Gastrocnemius medialis (tissue), 4 donors: ENCODE measurements at regions not wholly inside any gene's neighbourhood (a gene's known extent, or its start where the extent isn't known, plus 50 kb on each side); places are given as distances from the start of the nearest gene placed in this dataset.

ENCODE experiments used
- POLR2A ChIP-seq, 2 donors: fragments of 450-650 bp; IDR thresholded peaks; one replicate each; pipeline ENCODE4 v1.6.1; 2017; ENCODE audit warnings: antibody characterized with exemption in 2 of 2, mild to moderate bottlenecking in 2 of 2, moderate library complexity in 2 of 2
- TF ChIP-seq, protein P1 (sequence below), 5 experiments: fragments of 450-650 bp in 3 of 5; fragments of 200-600 bp in 2 of 5; sonication (generic) in 2 of 5; IDR thresholded peaks in 4 of 5; conservative IDR thresholded peaks in 1 of 5; 1 replicate in 4 of 5; 2 replicates in 1 of 5; pipeline ENCODE4 v1.5.1; 2016 to 2019; ENCODE audit warnings: antibody characterized with exemption in 5 of 5, mild to moderate bottlenecking in 3 of 5, moderate library complexity in 3 of 5

DNA sequence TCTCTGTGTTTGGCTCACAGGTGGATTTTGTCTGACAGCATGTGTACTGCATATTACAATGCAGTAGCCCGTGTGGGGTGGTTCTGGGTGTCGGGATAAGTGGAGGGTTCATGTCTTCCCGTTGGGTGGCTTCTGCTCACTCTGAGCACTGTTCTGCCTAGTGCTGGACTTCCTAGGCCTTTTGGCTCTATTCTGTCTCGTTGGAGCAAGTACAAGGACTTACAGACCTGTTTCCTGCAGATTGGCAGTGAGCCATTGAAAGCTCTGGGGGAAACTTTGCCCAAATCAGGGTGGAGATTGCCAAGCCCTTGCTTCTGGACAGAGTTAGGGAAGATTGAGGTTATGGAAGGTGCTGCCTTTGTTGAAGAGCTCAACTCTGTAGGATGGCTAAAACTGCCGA is 91.1 kb upstream of the SLC4A4 start:
- TF ChIP-seq POLR2A (IDR thresholded peaks at IDR 0.05), result no peak
- TF ChIP-seq, protein P1, sequence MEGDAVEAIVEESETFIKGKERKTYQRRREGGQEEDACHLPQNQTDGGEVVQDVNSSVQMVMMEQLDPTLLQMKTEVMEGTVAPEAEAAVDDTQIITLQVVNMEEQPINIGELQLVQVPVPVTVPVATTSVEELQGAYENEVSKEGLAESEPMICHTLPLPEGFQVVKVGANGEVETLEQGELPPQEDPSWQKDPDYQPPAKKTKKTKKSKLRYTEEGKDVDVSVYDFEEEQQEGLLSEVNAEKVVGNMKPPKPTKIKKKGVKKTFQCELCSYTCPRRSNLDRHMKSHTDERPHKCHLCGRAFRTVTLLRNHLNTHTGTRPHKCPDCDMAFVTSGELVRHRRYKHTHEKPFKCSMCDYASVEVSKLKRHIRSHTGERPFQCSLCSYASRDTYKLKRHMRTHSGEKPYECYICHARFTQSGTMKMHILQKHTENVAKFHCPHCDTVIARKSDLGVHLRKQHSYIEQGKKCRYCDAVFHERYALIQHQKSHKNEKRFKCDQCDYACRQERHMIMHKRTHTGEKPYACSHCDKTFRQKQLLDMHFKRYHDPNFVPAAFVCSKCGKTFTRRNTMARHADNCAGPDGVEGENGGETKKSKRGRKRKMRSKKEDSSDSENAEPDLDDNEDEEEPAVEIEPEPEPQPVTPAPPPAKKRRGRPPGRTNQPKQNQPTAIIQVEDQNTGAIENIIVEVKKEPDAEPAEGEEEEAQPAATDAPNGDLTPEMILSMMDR (IDR thresholded peaks at IDR 0.05 in 4 of 5, conservative IDR thresholded peaks at IDR 0.05 in 1 of 5), result no peak
